OCI-LY1 (cell line): ENCODE measurements at regions not wholly inside any gene's neighbourhood (a gene's known extent, or its start where the extent isn't known, plus 50 kb on each side); places are given as distances from the start of the nearest gene placed in this dataset.

Source experiments
- H2AFZ ChIP-seq: fragments of 200-600 bp; sonication (generic), shearing (Covaris generic); 2 replicates; pipeline ENCODE4 v1.6.0; 2014; ENCODE audit warnings: antibody characterized with exemption, mild to moderate bottlenecking, low read length
- H3F3A ChIP-seq: fragments of 200-600 bp; sonication (generic), shearing (Covaris generic); 2 replicates; pipeline ENCODE4 v1.6.0; 2014; ENCODE audit warnings: mild to moderate bottlenecking, antibody characterized with exemption, low read length, moderate library complexity; ENCODE audit not compliant: insufficient read depth
- H3K27ac ChIP-seq: fragments of 200-600 bp; sonication (generic); 2 replicates; pipeline ENCODE4 v1.5.1; 2014; ENCODE audit warnings: low read length, mixed run types, mild to moderate bottlenecking, low read depth; ENCODE audit not compliant: poor library complexity, severe bottlenecking
- H3K27me3 ChIP-seq: fragments of 200-600 bp; sonication (generic); 2 replicates; pipeline ENCODE4 v1.6.0; 2014; ENCODE audit warnings: antibody characterized with exemption, mild to moderate bottlenecking, low read length, moderate library complexity; ENCODE audit not compliant: insufficient read depth
- H3K36me3 ChIP-seq: fragments of 200-600 bp; sonication (generic); 2 replicates; pipeline ENCODE4 v1.6.1; 2014; ENCODE audit warnings: mild to moderate bottlenecking, antibody characterized with exemption, low read length, moderate library complexity, mixed read lengths; ENCODE audit not compliant: insufficient read depth
- H3K4me1 ChIP-seq: fragments of 200-600 bp; sonication (generic); 2 replicates; pipeline ENCODE4 v1.5.1; 2014; ENCODE audit warnings: mild to moderate bottlenecking, low read length, moderate library complexity; ENCODE audit not compliant: insufficient read depth, severe bottlenecking
- H3K4me2 ChIP-seq: fragments of 200-600 bp; sonication (generic), shearing (Covaris generic); 2 replicates; pipeline ENCODE4 v1.6.1; 2014; ENCODE audit warnings: low read length
- H3K4me3 ChIP-seq: fragments of 200-600 bp; sonication (generic); 2 replicates; pipeline ENCODE4 v1.5.1; 2014; ENCODE audit warnings: low read length, low read depth, mild to moderate bottlenecking, mixed read lengths; ENCODE audit not compliant: poor library complexity, severe bottlenecking
- H3K79me2 ChIP-seq: fragments of 200-600 bp; shearing (Covaris generic); 2 replicates; pipeline ENCODE4 v1.6.1; 2016; ENCODE audit warnings: mixed run types, low read length, mixed read lengths; ENCODE audit not compliant: insufficient read depth
- H3K9ac ChIP-seq: fragments of 200-600 bp; sonication (generic), shearing (Covaris generic); 2 replicates; pipeline ENCODE4 v1.6.1; 2014; ENCODE audit warnings: mild to moderate bottlenecking, low read length, mixed read lengths
- H3K9me2 ChIP-seq: fragments of 200-600 bp; sonication (generic), shearing (Covaris generic); 2 replicates; pipeline ENCODE4 v1.6.1; 2014; ENCODE audit warnings: low read depth, mild to moderate bottlenecking, low read length, mixed read lengths
- H3K9me3 ChIP-seq: fragments of 200-600 bp; shearing (Covaris generic); 2 replicates; pipeline ENCODE4 v1.6.1; 2014; ENCODE audit warnings: low read length, mixed read lengths
- H4K20me1 ChIP-seq: fragments of 200-600 bp; sonication (generic), shearing (Covaris generic); 2 replicates; pipeline ENCODE4 v1.6.0; 2016; ENCODE audit warnings: mild to moderate bottlenecking, low read length; ENCODE audit not compliant: insufficient read depth
- CTCF ChIP-seq: fragments of 200-600 bp; sonication (generic), shearing (Covaris generic); IDR thresholded peaks from 2 replicates; pipeline ENCODE4 v1.5.1; 2017; ENCODE audit warnings: mild to moderate bottlenecking, antibody characterized with exemption, low read length, moderate library complexity, mixed read lengths
- EZH2 ChIP-seq: fragments of 200-600 bp; sonication (generic), shearing (Covaris generic); IDR thresholded peaks from 2 replicates; pipeline ENCODE4 v1.8.0; 2017; ENCODE audit warnings: borderline replicate concordance, mixed run types, mild to moderate bottlenecking, antibody characterized with exemption, low read length, moderate library complexity, mixed read lengths

- Histone ChIP-seq H3K4me1 (no peaks in the 10 kb centered on the region), H3K9me3 (no peaks in the 10 kb centered on the region), H4K20me1 (no peaks in the 10 kb centered on the region), H3K79me2 (no peaks in the 10 kb centered on the region), H3K4me2 (no peak overlapping the region), H3K4me3 (no peak overlapping the region), H3K27ac (no peak overlapping the region), H2AFZ (no peak overlapping the region), H3K9me2 (no peaks in the 10 kb centered on the region), H3F3A (no peaks in the 10 kb centered on the region), H3K9ac (no peak overlapping the region), H3K36me3 (no peaks in the 10 kb centered on the region), H3K27me3 (no peaks in the 10 kb centered on the region)
- TF ChIP-seq CTCF (no peak), EZH2 (no peak)
Measured at GRCh38 chr9:8070779-8071444, 271.3 kb upstream of the DMAC1 start.

GRCh38 chr9:8062459-8062858 is 262.9 kb upstream of the DMAC1 start:
- Histone ChIP-seq H2AFZ (no peak overlapping the region), H3K9me2 (no peaks in the 10 kb centered on the region), H3K4me2 (no peak overlapping the region), H3K9ac (no peak overlapping the region), H3K4me1 (peaks cover 4% of the 10 kb centered on the region), H3K27ac (no peak overlapping the region), H4K20me1 (no peaks in the 10 kb centered on the region), H3K36me3 (no peaks in the 10 kb centered on the region), H3K27me3 (no peaks in the 10 kb centered on the region), H3K79me2 (no peaks in the 10 kb centered on the region), H3K4me3 (no peak overlapping the region), H3K9me3 (0 out of 2 replicates have a peak, but pooled peaks cover 6% of the 10 kb centered on the region), H3F3A (no peaks in the 10 kb centered on the region)
- no peak for TF ChIP-seq CTCF

- Histone ChIP-seq H3K4me3 (no peak overlapping the region), H3K4me1 (peaks cover 15% of the 10 kb centered on the region), H3F3A (no peaks in the 10 kb centered on the region), H3K4me2 (no peak overlapping the region), H3K9me2 (no peaks in the 10 kb centered on the region), H2AFZ (no peak overlapping the region), H3K79me2 (no peaks in the 10 kb centered on the region), H3K27ac (no peak overlapping the region), H3K9ac (no peak overlapping the region), H3K27me3 (no peaks in the 10 kb centered on the region), H3K9me3 (0 out of 2 replicates have a peak, but pooled peaks cover 2% of the 10 kb centered on the region), H4K20me1 (no peaks in the 10 kb centered on the region), H3K36me3 (no peaks in the 10 kb centered on the region)
- TF ChIP-seq CTCF: no peak
- TF ChIP-seq EZH2: no peak
Measured at GRCh38 chr9:8053501-8053900, 253.9 kb upstream of the DMAC1 start.
